Omental fat pad (tissue), 3 donors: ENCODE measurements at regions not wholly inside any gene's neighbourhood (a gene's known extent, or its start where the extent isn't known, plus 50 kb on each side); places are given as distances from the start of the nearest gene placed in this dataset.
"Not testable (repeated sequence)": the region's sequence is repeated elsewhere in the genome, so short reads cannot be mapped to it uniquely, and the experiment has no call there.

Experiments used
- ATAC-seq: fragments of 150-250 bp; one replicate; pipeline ENCODE4 v1.9.1; 2016; ENCODE audit warnings: mild to moderate bottlenecking, moderate library complexity; ENCODE audit not compliant: low FRiP score
- DNase-seq: peaks from one replicate; pipeline ENCODE4 v3.0.0-alpha.2; 2019; ENCODE audit warnings: low spot score
- CTCF ChIP-seq, 3 donors: fragments of 450-650 bp; IDR thresholded peaks; one replicate each; pipeline ENCODE4 v1.5.1; 2016 to 2017; ENCODE audit warnings: antibody characterized with exemption in 3 of 3, mild to moderate bottlenecking in 3 of 3, moderate library complexity in 2 of 3

DNA sequence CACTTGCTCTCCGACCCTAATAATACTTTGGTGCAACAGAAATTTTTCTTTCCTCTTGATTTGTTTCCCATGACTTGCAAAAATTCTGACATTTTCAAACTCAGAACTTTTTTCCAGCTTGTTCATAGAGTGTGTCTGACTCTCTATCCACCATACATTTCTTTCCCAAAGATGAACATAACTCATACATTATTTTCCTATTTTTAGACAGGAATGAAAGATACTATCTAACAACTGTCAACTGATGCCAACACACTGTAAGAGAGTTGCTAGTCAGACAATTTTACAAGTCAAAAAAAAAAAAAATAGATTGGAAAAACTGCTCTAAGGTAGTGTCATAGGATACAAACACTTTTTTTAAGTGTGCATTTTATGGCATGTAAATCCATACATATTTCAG, 1001.0 kb upstream of the WWC1 start:
- TF ChIP-seq CTCF (IDR thresholded peaks at IDR 0.05) = no peak
- DNase-seq (no peak), ATAC-seq (no peak)

GRCh38 chr5:167294882-167295680, 996.4 kb upstream of the WWC1 start:
- DNase-seq (no peak), ATAC-seq (peak; percentile 78)
- TF ChIP-seq CTCF (IDR thresholded peaks at IDR 0.05) = no peak

GRCh38 chr5:167295681-167296005, 995.8 kb upstream of the WWC1 start:
- no peak for TF ChIP-seq CTCF (IDR thresholded peaks at IDR 0.05)
- DNase-seq (no peak), ATAC-seq (no peak)

- DNase-seq = no peak
- no peak for TF ChIP-seq CTCF (IDR thresholded peaks at IDR 0.05)
- ATAC-seq = no peak
These were observed 995.4 kb upstream of the WWC1 start for GRCh38 chr5:167296066-167296465.

DNA sequence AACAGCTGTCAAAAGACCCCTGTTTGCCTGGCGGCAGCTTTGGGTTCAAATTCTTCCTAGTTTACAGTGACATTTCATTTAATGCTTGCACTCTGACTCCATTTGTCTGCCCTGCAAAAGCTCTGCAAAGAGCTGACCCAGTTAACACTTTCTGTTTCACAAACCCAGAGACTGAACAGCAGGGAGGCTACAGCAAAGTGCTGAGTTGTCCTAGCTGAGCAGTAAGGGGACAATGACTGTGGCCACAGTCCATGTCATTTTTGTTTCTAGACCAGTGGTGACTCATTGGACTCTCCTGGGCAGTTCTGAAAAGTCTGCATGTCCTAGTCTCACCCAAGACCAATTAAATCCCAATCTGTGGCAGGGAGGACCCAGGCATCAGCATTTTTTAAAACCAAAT, 994.8 kb upstream of the WWC1 start:
- DNase-seq = no peak
- no peak for ATAC-seq
- TF ChIP-seq CTCF (IDR thresholded peaks at IDR 0.05) = no peak

GRCh38 chr5:167299861-167300260, 991.6 kb upstream of the WWC1 start:
- ATAC-seq, DNase-seq: not testable (repeated sequence)

DNA sequence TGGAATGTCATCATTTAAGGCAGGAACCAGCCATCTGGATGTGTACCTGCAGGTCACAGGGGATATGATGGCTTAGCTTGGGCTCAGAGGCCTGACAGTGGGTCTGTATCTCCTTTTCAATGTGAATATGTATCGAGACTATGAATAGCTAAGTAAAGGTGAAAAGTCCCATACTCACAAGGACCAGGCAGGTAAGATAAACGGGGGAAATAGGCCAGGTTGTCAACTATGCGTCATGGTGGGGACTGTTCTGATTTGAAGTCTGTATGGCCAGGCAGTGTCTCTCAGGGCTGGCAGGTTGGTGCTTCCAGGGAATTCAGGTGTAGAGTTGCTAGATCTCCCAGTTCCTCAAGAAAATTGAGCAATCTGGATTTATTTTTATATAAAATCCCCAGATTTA, 987.9 kb upstream of the WWC1 start:
- ATAC-seq (no peak), DNase-seq (no peak)
- no peak for TF ChIP-seq CTCF (IDR thresholded peaks at IDR 0.05)
